Panc1 (cell line): ENCODE measurements at regions not wholly inside any gene's neighbourhood (a gene's known extent, or its start where the extent isn't known, plus 50 kb on each side); places are given as distances from the start of the nearest gene placed in this dataset.

Experiments used
- ATAC-seq: fragments of 200-7000 bp; cut with Tn5 transposase; 2 replicates; pipeline ENCODE4 v1.9.1; 2020; ENCODE audit warnings: mild to moderate bottlenecking, moderate library complexity
- BruUV-seq: library from RNA; stranded (reverse); fragments of 400-500 nt; replicated peaks from 2 replicates; lab custom pipeline; 2021; lab: Mats Ljungman, UMichigan
- CTCF ChIA-PET: fragments of 300-600 bp; sonication (Branson Sonifier 250); formaldehyde crosslinking; loops from one replicate; lab custom pipeline; 2022; ENCODE audit warnings: antibody characterized with exemption; lab: Charles Lee
- POLR2A ChIA-PET: fragments of 300-600 bp; sonication (Branson Sonifier 250); formaldehyde crosslinking; loops from one replicate; lab custom pipeline; 2022; ENCODE audit warnings: antibody characterized with exemption; lab: Charles Lee
- DNase-seq: peaks from one replicate; pipeline ENCODE4 v3.0.0-alpha.2; 2010; ENCODE audit warnings: low read depth, low spot score
- H3K27ac ChIP-seq: 2 replicates; pipeline ENCODE4 v1.5.1; 2011; ENCODE audit warnings: mild to moderate bottlenecking, low read length, inconsistent platforms
- H3K27me3 ChIP-seq: fragments of 200-500 bp; sonication (Bioruptor generic); 2 replicates; pipeline ENCODE4 v1.6.0; 2014; ENCODE audit warnings: low read length, inconsistent platforms; ENCODE audit not compliant: control insufficient read depth, insufficient read depth
- H3K36me3 ChIP-seq: fragments of 200-500 bp; sonication (Bioruptor generic); 2 replicates; pipeline ENCODE4 v1.5.1; 2014; ENCODE audit warnings: inconsistent platforms, mild to moderate bottlenecking, low read length, moderate library complexity; ENCODE audit not compliant: control insufficient read depth, insufficient read depth
- H3K4me1 ChIP-seq: 2 replicates; pipeline ENCODE4 v1.5.1; 2011; ENCODE audit warnings: inconsistent platforms, mild to moderate bottlenecking, low read length, moderate library complexity; ENCODE audit not compliant: control insufficient read depth, insufficient read depth
- H3K4me3 ChIP-seq, 2 experiments: 2 replicates each; pipeline ENCODE4 v1.5.1; 2011 to 2012; ENCODE audit warnings: low read depth in 2 of 2, low read length in 2 of 2, mild to moderate bottlenecking in 2 of 2, inconsistent platforms in 1 of 2, moderate library complexity in 1 of 2
- H3K9me3 ChIP-seq: fragments of 200-500 bp; sonication (Bioruptor generic); 2 replicates; pipeline ENCODE4 v1.5.1; 2014; ENCODE audit warnings: low read depth, mild to moderate bottlenecking, inconsistent platforms, low read length, moderate library complexity; ENCODE audit not compliant: control insufficient read depth, insufficient read depth
- CTCF ChIP-seq: fragments of 450-650 bp; IDR thresholded peaks from 2 replicates; pipeline ENCODE4 v1.5.1; 2017; ENCODE audit warnings: mild to moderate bottlenecking
- POLR2AphosphoS5 ChIP-seq: IDR thresholded peaks from 2 replicates; pipeline ENCODE4 v1.6.1; 2012; ENCODE audit warnings: mild to moderate bottlenecking, low read depth, low read length, moderate library complexity
- REST ChIP-seq, 2 experiments: IDR thresholded peaks; 2 replicates each; pipeline ENCODE4 v1.6.1; 2011 to 2012; ENCODE audit warnings: low read depth in 2 of 2, control low read depth in 1 of 2, low read length in 1 of 2, mild to moderate bottlenecking in 1 of 2, moderate library complexity in 1 of 2; ENCODE audit not compliant: insufficient read depth in 1 of 2
- SIN3A ChIP-seq: IDR thresholded peaks from 2 replicates; pipeline ENCODE4 v1.6.1; 2012; ENCODE audit warnings: low read depth, mild to moderate bottlenecking, low read length, moderate library complexity, borderline replicate concordance; ENCODE audit not compliant: insufficient read depth
- TCF7L2 ChIP-seq: IDR thresholded peaks from 2 replicates; pipeline ENCODE4 v1.6.1; 2011; ENCODE audit warnings: mild to moderate bottlenecking, low read depth, low read length, inconsistent platforms
- in situ Hi-C: cut with HindIII; loops from 2 replicates; pipeline ENCODE4 v1.10.0; 2016; ENCODE audit warnings: low sequenced_read_pairs, low pct_unique_long_range_greater_than_20kb
- intact Hi-C: fragments of 100-400 bp; cut with micrococcal nuclease; formaldehyde crosslinking; loops from one replicate; pipeline ENCODE4 v1.10.0; 2022; ENCODE audit not compliant: unreplicated experiment

- in situ Hi-C loops: no loop called here
- no TSS peak for BruUV-seq
- CTCF ChIA-PET: no interaction called here
These were observed 112.6 kb downstream of the FBXO8 start for GRCh38 chr4:174170906-174171305.

GRCh38 chr4:174170091-174170490 lies 113.4 kb downstream of the FBXO8 start:
- ATAC-seq (no peak), DNase-seq (no peak)
- Histone ChIP-seq H3K27me3 (no peaks in the 10 kb centered on the region), H3K4me1 (no peaks in the 10 kb centered on the region), H3K27ac (no peak overlapping the region), H3K9me3 (no peaks in the 10 kb centered on the region), H3K36me3 (no peaks in the 10 kb centered on the region), H3K4me3 (no peak overlapping the region)
- TF ChIP-seq CTCF (no peak), TCF7L2 (no peak), REST (IDR thresholded peaks at IDR 0.05; ENCODE audit: insufficient read depth in 1 of 2, low read depth in 2 of 2, low read length in 1 of 2) (no peak), POLR2AphosphoS5 (no peak), SIN3A (no peak)
- POLR2A ChIA-PET: interaction anchor here (0.7 kb wide), 1 partner anchor 149 kb away, joined by 3 read pairs; no protein-coding TSS in a partner anchor
- BruUV-seq: no TSS peak
- intact Hi-C loops: no loop called here
- CTCF ChIA-PET: no interaction called here
- in situ Hi-C loops: no loop called here

More at GRCh38 chr4:174170906-174171305, 112.6 kb downstream of the FBXO8 start:
- no peak overlapping the region for H3K27ac ChIP-seq
- DNase-seq (no peak), ATAC-seq (no peak)
- H3K36me3 ChIP-seq: no peaks in the 10 kb centered on the region
- no peaks in the 10 kb centered on the region for H3K9me3 ChIP-seq
- no peaks in the 10 kb centered on the region for H3K4me1 ChIP-seq
- no peak overlapping the region for H3K4me3 ChIP-seq
- H3K27me3 ChIP-seq: no peaks in the 10 kb centered on the region
- intact Hi-C loops: no loop called here
- TF ChIP-seq TCF7L2: no peak
- no peak for TF ChIP-seq REST (IDR thresholded peaks at IDR 0.05; ENCODE audit: insufficient read depth in 1 of 2, low read depth in 2 of 2, low read length in 1 of 2)
- no peak for TF ChIP-seq CTCF
- TF ChIP-seq POLR2AphosphoS5: no peak
- no peak for TF ChIP-seq SIN3A
- POLR2A ChIA-PET: no interaction called here
